ENCODE measurements at regions not wholly inside any gene's neighbourhood (a gene's known extent, or its start where the extent isn't known, plus 50 kb on each side); places are given as distances from the start of the nearest gene placed in this dataset.

DNA sequence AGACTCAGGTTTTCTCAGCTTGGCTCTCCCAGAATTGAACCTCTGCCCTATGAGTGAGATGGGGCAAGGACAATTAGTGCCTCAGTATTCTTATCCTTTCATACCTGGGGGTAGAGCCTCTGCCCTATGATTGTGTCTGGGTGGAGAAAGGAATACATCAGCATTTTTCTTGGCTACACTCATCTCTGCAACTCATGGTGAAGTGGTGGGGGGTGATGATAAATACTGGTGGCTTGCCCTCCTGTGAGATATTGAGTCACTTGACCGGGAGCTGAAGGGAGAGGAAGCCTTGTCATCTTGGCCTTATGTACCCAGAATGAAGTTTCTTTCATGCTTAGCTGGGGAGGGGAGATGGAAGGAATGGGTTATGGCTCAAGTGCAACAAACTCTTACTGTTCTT is 71.3 kb upstream of the ENOX2 start:
- Mint-ChIP-seq H3K4me3 (no peak overlapping the region), H3K9me3 (no peaks in the 10 kb centered on the region), H3K27ac (no peak overlapping the region), H3K27me3 (peaks cover 35% of the 10 kb centered on the region), H3K36me3 (ENCODE audit: low read depth) (no peaks in the 10 kb centered on the region), H3K4me1 (ENCODE audit: low read depth) (no peaks in the 10 kb centered on the region)
- DNase-seq = no peak

DNA sequence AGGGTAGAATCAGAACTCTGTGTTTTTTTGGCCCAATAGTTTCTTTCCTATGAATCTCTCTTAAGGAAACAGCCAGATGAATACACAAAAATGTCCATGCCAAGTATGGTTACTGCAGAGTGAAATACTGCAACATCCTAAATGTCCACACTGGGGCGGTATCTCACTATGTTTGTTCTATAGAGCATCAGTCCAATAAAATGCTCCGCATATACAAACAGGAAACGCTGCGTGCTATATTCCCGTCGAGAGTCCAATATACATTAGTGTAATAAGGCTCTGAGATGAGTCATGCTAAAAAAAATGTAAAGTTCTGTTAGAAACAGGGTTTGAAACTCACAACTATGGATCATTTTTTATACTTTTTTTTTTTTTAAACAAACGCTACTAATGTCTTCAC is 72.9 kb upstream of the ENOX2 start:
- Mint-ChIP-seq H3K27ac (no peak overlapping the region), H3K36me3 (ENCODE audit: low read depth) (no peaks in the 10 kb centered on the region), H3K4me3 (no peak overlapping the region), H3K9me3 (no peaks in the 10 kb centered on the region), H3K27me3 (peaks cover 44% of the 10 kb centered on the region), H3K4me1 (ENCODE audit: low read depth) (no peaks in the 10 kb centered on the region)
- DNase-seq = no peak

DNA sequence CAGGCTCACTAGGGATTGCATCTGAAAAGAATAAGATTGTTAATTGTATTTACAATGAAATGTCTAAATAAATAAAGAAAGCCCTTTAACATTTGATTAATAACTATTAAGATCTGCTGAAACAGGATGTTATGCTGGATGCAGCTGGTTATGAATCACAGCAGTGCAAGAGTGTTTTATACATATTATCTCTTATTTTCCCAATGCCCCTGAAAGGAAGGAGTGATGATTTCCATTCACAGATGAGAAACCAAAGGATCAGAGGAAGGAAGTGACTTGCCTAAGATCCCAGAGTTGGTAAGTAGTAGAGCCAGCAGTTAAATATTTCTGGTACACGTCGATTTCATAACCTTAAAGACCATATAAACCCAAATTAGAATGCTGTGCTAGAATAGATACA is 76.3 kb upstream of the ARHGAP36 start:
- no peak overlapping the region for H3K4me3 Mint-ChIP-seq
- no peak overlapping the region for H3K27ac Mint-ChIP-seq
- H3K36me3 Mint-ChIP-seq (ENCODE audit: low read depth) = no peaks in the 10 kb centered on the region
- no peak for DNase-seq
- H3K4me1 Mint-ChIP-seq (ENCODE audit: low read depth) = no peaks in the 10 kb centered on the region
- H3K27me3 Mint-ChIP-seq = peaks cover 43% of the 10 kb centered on the region
- H3K9me3 Mint-ChIP-seq = no peaks in the 10 kb centered on the region

DNA sequence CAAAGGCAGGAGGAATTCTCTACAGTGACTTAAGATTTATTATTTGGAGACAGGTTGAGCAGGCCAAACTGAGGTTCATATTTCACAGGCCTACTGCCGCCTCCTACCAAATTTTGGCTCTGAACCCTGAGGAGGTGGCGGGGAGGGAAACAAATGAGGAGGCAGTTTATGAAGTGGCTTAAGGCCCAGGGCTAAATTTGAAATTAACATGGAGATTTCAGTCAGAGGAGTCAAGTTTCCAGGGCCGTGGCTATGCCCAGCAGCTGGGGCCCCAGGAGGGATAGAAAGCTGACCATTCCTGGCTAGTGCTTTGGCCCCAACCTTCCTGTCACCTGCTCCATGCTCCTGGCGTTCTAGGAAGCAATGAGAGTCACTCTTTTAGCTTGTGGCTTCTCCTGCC is 73.4 kb upstream of the ARHGAP36 start:
- H3K9me3 Mint-ChIP-seq = no peaks in the 10 kb centered on the region
- no peak overlapping the region for H3K27ac Mint-ChIP-seq
- H3K4me3 Mint-ChIP-seq = no peak overlapping the region
- no peaks in the 10 kb centered on the region for H3K36me3 Mint-ChIP-seq (ENCODE audit: low read depth)
- H3K27me3 Mint-ChIP-seq = peaks cover 45% of the 10 kb centered on the region
- DNase-seq = no peak
- no peaks in the 10 kb centered on the region for H3K4me1 Mint-ChIP-seq (ENCODE audit: low read depth)

DNA sequence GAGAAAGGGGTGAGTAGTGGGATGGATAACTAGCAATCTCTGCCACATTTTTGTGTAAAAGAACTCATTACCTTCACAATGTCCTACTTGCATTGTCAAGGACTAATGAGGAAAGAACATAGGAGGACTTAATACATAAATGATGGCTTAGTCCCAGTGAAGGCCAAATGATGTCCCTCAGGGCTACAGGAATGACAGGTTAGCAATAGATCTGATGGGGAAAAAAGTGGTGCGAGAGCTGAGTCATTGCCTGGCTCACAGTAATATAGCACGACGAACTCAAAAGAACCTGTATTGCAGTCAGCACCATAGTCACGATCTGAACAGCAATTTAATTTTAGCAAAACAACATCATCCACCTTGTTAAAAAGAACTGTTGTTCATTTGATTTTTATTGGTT is 70.9 kb upstream of the ARHGAP36 start:
- peaks cover 57% of the 10 kb centered on the region for H3K27me3 Mint-ChIP-seq

DNA sequence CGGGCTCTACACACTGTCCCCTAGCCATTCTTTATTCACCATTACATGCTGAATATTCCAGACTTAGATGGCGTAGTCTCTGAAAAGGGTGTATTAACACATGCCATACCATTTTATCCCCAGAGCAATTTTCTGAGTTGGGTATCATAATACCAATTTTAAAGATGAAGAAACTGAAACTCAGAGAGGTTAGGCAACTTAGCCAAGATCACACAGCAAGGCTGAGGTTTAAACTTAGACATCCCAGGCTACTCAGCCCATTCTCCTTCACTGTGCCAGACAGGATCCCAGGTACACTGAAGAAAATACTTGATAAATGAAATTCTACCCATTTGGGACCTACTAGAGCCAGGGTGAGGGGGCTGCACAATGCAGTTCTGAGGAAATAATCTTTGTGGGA is 67.4 kb upstream of the ARHGAP36 start:
- Mint-ChIP-seq H3K4me3 (no peak overlapping the region), H3K9me3 (no peaks in the 10 kb centered on the region), H3K27me3 (peaks cover 67% of the 10 kb centered on the region), H3K4me1 (ENCODE audit: low read depth) (no peaks in the 10 kb centered on the region), H3K36me3 (ENCODE audit: low read depth) (no peaks in the 10 kb centered on the region), H3K27ac (no peak overlapping the region)
- no peak for DNase-seq

More for the DNA sequence above, 70.9 kb upstream of the ARHGAP36 start:
- no peak overlapping the region for H3K4me3 Mint-ChIP-seq
- no peaks in the 10 kb centered on the region for H3K36me3 Mint-ChIP-seq (ENCODE audit: low read depth)
- H3K27ac Mint-ChIP-seq = no peak overlapping the region
- H3K4me1 Mint-ChIP-seq (ENCODE audit: low read depth) = no peaks in the 10 kb centered on the region
- no peaks in the 10 kb centered on the region for H3K9me3 Mint-ChIP-seq
- no peak for DNase-seq

DNA sequence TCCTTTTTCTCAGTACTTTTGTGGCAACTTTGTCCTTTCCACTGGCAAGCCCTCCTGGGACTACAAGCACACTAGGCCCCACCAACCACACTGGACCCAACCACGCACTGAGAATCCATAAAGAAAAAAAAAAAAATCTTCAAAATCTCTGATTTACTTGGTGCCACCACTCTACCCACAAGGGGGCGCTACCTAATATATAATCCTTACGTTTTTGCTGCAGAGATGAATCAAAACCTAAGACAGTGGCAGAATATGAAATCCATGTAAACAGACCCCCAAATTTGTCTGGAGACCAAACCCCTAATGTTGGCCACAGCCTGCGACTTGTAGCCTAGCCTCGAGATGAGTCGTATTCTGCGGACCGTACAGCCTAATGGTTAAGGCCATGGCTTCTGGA is 63.5 kb upstream of the ARHGAP36 start:
- no peak overlapping the region for H3K4me3 Mint-ChIP-seq
- H3K4me1 Mint-ChIP-seq (ENCODE audit: low read depth) = no peaks in the 10 kb centered on the region
- peaks cover 73% of the 10 kb centered on the region for H3K27me3 Mint-ChIP-seq
- H3K36me3 Mint-ChIP-seq (ENCODE audit: low read depth) = no peaks in the 10 kb centered on the region
- no peaks in the 10 kb centered on the region for H3K9me3 Mint-ChIP-seq
- no peak overlapping the region for H3K27ac Mint-ChIP-seq
- no peak for DNase-seq

DNA sequence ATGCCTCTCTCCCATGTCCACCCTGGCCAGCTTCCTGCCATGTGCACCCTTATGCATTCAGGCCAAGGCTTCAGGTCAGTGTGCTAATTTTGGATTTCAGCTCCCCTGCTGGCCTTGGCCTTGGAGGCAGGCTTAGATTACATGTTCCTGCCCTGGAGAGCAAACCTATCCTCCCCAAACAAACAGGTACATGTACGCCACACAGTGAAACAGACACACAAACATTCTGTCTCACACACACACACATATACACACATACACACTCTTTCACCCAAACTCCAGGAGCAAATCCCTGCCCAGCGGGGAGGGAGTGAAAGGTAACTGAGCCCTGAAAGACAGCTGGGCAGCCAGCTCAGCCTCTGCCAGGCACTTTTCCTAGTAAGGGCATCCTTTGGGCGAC is 62.7 kb upstream of the ARHGAP36 start:
- H3K36me3 Mint-ChIP-seq (ENCODE audit: low read depth) = no peaks in the 10 kb centered on the region
- H3K9me3 Mint-ChIP-seq = no peaks in the 10 kb centered on the region
- H3K4me1 Mint-ChIP-seq (ENCODE audit: low read depth) = no peaks in the 10 kb centered on the region
- no peak overlapping the region for H3K27ac Mint-ChIP-seq
- DNase-seq = no peak
- peaks cover 75% of the 10 kb centered on the region for H3K27me3 Mint-ChIP-seq
- H3K4me3 Mint-ChIP-seq = no peak overlapping the region

DNA sequence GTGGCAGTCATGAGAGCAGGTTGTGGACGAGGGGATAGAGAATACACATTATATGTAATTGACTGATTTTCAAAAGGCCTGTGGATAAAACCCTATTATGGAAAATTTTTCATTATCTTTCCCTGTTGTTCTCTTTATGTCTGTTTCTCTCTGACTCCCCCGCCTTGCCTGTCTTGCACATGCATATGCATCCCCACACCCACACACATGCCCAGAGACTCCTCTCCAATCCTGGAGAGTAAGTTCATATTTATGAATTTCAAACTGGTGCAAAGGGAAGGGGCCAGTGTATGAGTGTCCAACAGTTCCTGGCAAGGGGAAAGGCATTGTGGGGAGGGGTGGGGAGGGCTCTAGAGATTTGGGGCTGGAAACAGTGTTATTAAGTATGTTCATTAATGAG is 60.8 kb upstream of the ARHGAP36 start:
- H3K4me3 Mint-ChIP-seq = no peak overlapping the region
- H3K9me3 Mint-ChIP-seq = no peaks in the 10 kb centered on the region
- no peaks in the 10 kb centered on the region for H3K36me3 Mint-ChIP-seq (ENCODE audit: low read depth)
- no peaks in the 10 kb centered on the region for H3K4me1 Mint-ChIP-seq (ENCODE audit: low read depth)
- H3K27ac Mint-ChIP-seq = no peak overlapping the region
- no peak for DNase-seq
- peaks cover 62% of the 10 kb centered on the region for H3K27me3 Mint-ChIP-seq

DNA sequence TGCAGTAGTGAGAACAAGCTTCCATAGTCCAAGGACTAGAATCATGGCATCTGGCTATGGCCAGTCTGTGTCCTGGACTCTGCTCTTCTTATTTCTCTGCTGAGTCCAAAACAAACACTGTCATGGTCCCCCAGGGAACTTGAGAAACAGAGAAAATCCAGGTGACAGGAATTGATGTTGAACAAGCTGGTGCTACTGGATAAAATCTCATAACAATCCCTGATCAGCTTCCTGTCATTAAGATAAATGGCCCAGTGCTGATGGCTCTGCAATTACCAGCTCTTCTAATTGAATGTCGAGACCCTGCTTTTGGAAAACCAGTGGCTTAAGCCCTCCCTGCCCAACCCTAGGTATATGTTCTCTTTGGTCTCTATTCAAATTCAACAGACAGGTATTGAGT is 58.8 kb upstream of the ARHGAP36 start:
- H3K27me3 Mint-ChIP-seq = peaks cover 52% of the 10 kb centered on the region
- no peak overlapping the region for H3K4me3 Mint-ChIP-seq

More for the DNA sequence above, 58.8 kb upstream of the ARHGAP36 start:
- no peaks in the 10 kb centered on the region for H3K4me1 Mint-ChIP-seq (ENCODE audit: low read depth)
- H3K27ac Mint-ChIP-seq = no peak overlapping the region
- no peaks in the 10 kb centered on the region for H3K9me3 Mint-ChIP-seq
- DNase-seq = no peak
- no peaks in the 10 kb centered on the region for H3K36me3 Mint-ChIP-seq (ENCODE audit: low read depth)
